ENCODE measurements at regions not wholly inside any gene's neighbourhood (a gene's known extent, or its start where the extent isn't known, plus 50 kb on each side); places are given as distances from the start of the nearest gene placed in this dataset.

GRCh38 chr2:81661081-81661480 lies 1356.5 kb upstream of the LRRTM1 start:
- intact Hi-C loops (cut with DNase I): no loop called here
- no peak for DNase-seq
- Histone ChIP-seq H3K27ac (no peak overlapping the region), H3K36me3 (no peaks in the 10 kb centered on the region), H3K9me3 (no peaks in the 10 kb centered on the region), H3K4me3 (no peak overlapping the region), H3K4me1 (ENCODE audit: insufficient read depth) (no peaks in the 10 kb centered on the region), H3K27me3 (no peaks in the 10 kb centered on the region)
- TF ChIP-seq EP300 (IDR thresholded peaks at IDR 0.05): no peak
- TF ChIP-seq POLR2A (IDR thresholded peaks at IDR 0.05): no peak
- TF ChIP-seq CTCF (IDR thresholded peaks at IDR 0.05): no peak
- 69 to 81% (median 77%) methylated on average over 3 of the region's 3 CpGs for WGBS, 3 donors

- TF ChIP-seq CTCF (IDR thresholded peaks at IDR 0.05) (no peak), EP300 (IDR thresholded peaks at IDR 0.05) (no peak), POLR2A (IDR thresholded peaks at IDR 0.05) (no peak)
- Histone ChIP-seq H3K4me1 (ENCODE audit: insufficient read depth) (no peaks in the 10 kb centered on the region), H3K36me3 (no peaks in the 10 kb centered on the region), H3K9me3 (peaks cover 0 to 3% of the 10 kb centered on the region in 2 donors), H3K4me3 (no peak overlapping the region), H3K27me3 (no peaks in the 10 kb centered on the region), H3K27ac (no peak overlapping the region)
- DNase-seq: no peak
- intact Hi-C loops (cut with DNase I): no loop called here
- 82 to 89% (median 85%) methylated on average over 4 of the region's 4 CpGs for WGBS, 3 donors
Observed at GRCh38 chr2:81658227-81658626, 1353.7 kb upstream of the LRRTM1 start.

GRCh38 chr2:81650048-81650971 lies 1345.8 kb upstream of the LRRTM1 start:
- intact Hi-C loops (cut with DNase I): no loop called here
- H3K9me3 ChIP-seq: peaks cover 0 to 3% of the 10 kb centered on the region in 2 donors
- DNase-seq: no peak
- H3K27ac ChIP-seq: no peak overlapping the region
- H3K4me1 ChIP-seq (ENCODE audit: insufficient read depth): no peaks in the 10 kb centered on the region
- H3K36me3 ChIP-seq: no peaks in the 10 kb centered on the region
- TF ChIP-seq POLR2A (IDR thresholded peaks at IDR 0.05) (no peak), EP300 (IDR thresholded peaks at IDR 0.05) (no peak), CTCF (IDR thresholded peaks at IDR 0.05) (no peak)
- H3K27me3 ChIP-seq: no peaks in the 10 kb centered on the region
- whole genome bisulfite sequencing, 3 donors: 74 to 81% (median 75%) methylated on average over 6 of the region's 6 CpGs
- no peak overlapping the region for H3K4me3 ChIP-seq

- H3K27ac ChIP-seq: no peak overlapping the region
- H3K4me3 ChIP-seq: no peak overlapping the region
- H3K9me3 ChIP-seq: no peaks in the 10 kb centered on the region
- DNase-seq: no peak
- intact Hi-C loops (cut with DNase I): no loop called here
- TF ChIP-seq CTCF (IDR thresholded peaks at IDR 0.05) (no peak), EP300 (IDR thresholded peaks at IDR 0.05) (no peak), POLR2A (IDR thresholded peaks at IDR 0.05) (no peak)
- H3K36me3 ChIP-seq: no peaks in the 10 kb centered on the region
- no peaks in the 10 kb centered on the region for H3K4me1 ChIP-seq (ENCODE audit: insufficient read depth)
- no peaks in the 10 kb centered on the region for H3K27me3 ChIP-seq
Observed at GRCh38 chr2:81648806-81649205, 1344.3 kb upstream of the LRRTM1 start.

All from ovary (tissue), 7 donors.